C4-2B (cell line): ENCODE measurements at regions not wholly inside any gene's neighbourhood (a gene's known extent, or its start where the extent isn't known, plus 50 kb on each side); places are given as distances from the start of the nearest gene placed in this dataset.

Experiments used
- CTCF ChIP-seq: fragments of 450-650 bp; conservative IDR thresholded peaks from 2 replicates; pipeline ENCODE4 v1.5.1; 2017; ENCODE audit warnings: mild to moderate bottlenecking
- ZFX ChIP-seq: fragments of 450-650 bp; IDR thresholded peaks from 2 replicates; pipeline ENCODE4 v1.6.1; 2017

DNA sequence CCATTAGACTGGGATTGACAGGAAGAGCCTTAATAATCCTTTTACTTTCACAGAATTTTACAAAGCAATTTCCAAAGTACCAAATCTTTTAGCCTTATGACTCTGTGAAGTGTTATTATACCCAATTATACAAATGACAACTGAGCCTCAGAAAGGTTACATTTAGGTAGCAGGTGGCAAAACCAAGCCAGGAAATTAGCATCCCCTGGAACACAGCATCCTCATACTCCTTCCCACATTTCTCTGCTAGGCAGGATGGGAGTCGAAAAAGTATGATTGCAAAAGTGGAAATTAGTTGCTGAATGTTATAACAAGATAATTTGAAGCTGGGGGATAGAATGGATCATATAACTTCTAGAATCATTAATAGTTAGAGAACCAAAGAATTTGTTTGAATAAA lies 359.7 kb upstream of the PDGFD start:
- TF ChIP-seq CTCF: no peak
- no peak for TF ChIP-seq ZFX
